A549 (cell line): ENCODE measurements at regions not wholly inside any gene's neighbourhood (a gene's known extent, or its start where the extent isn't known, plus 50 kb on each side); places are given as distances from the start of the nearest gene placed in this dataset.

Experiments
- HOXA7 ChIP-seq: fragments of 250-450 bp; sonication (Bioruptor Pico); IDR thresholded peaks from 2 replicates; pipeline ENCODE4 v1.5.0; 2020; ENCODE audit warnings: mild to moderate bottlenecking, moderate library complexity
- JUN ChIP-seq, 2 experiments: fragments of >200 bp; sonication (Bioruptor Twin); formaldehyde crosslinking; IDR thresholded peaks; 2 replicates in 1 of 2; 3 replicates in 1 of 2; pipeline ENCODE4 v1.6.1; 2016 to 2017
- POLR2A ChIP-seq: IDR thresholded peaks from 2 replicates; pipeline ENCODE4 v1.6.1; 2012; ENCODE audit warnings: mild to moderate bottlenecking, low read length
- TF ChIP-seq, protein P1 (sequence below): fragments of 150-350 bp; IDR thresholded peaks from 2 replicates; pipeline ENCODE4 v1.6.1; 2014; ENCODE audit warnings: low read depth, mild to moderate bottlenecking, low read length
- TF ChIP-seq, protein P2 (sequence below): fragments of 250-450 bp; sonication (Bioruptor Pico); IDR thresholded peaks from 2 replicates; pipeline ENCODE4 v1.5.0; 2020; ENCODE audit warnings: low read depth, mild to moderate bottlenecking, moderate library complexity

DNA sequence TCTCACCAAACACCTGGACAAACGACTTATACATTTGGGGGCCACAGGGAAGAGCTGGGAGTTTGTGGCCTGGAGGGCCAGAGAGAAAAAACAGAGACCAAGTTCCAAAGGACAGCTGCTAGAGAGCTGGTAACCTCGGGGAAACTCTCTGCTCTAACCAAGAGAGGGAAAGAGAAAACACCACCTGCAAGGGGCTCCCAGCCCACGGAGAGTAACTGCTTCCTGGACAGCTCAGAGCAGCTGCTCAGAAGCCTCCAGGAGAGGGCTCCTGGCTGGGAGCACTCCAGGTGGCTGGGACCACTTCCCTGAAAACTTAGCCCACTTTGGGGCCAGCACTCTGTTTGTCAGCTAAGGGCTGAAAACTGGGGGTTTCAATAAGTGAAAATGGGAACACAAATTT lies 154.8 kb upstream of the GRIK3 start:
- no peak for TF ChIP-seq HOXA7
- TF ChIP-seq POLR2A, result no peak
- TF ChIP-seq, protein P1, sequence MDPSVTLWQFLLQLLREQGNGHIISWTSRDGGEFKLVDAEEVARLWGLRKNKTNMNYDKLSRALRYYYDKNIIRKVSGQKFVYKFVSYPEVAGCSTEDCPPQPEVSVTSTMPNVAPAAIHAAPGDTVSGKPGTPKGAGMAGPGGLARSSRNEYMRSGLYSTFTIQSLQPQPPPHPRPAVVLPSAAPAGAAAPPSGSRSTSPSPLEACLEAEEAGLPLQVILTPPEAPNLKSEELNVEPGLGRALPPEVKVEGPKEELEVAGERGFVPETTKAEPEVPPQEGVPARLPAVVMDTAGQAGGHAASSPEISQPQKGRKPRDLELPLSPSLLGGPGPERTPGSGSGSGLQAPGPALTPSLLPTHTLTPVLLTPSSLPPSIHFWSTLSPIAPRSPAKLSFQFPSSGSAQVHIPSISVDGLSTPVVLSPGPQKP, result no peak
- no peak for TF ChIP-seq JUN (IDR thresholded peaks at IDR 0.05)
- TF ChIP-seq, protein P2, sequence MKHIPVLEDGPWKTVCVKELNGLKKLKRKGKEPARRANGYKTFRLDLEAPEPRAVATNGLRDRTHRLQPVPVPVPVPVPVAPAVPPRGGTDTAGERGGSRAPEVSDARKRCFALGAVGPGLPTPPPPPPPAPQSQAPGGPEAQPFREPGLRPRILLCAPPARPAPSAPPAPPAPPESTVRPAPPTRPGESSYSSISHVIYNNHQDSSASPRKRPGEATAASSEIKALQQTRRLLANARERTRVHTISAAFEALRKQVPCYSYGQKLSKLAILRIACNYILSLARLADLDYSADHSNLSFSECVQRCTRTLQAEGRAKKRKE, result no peak
